ENCODE measurements at regions not wholly inside any gene's neighbourhood (a gene's known extent, or its start where the extent isn't known, plus 50 kb on each side); places are given as distances from the start of the nearest gene placed in this dataset.

GRCh38 chr2:63663013-63663864, 74.5 kb downstream of the MDH1 start:
- 20% methylated on average over 3 of the region's 3 CpGs for WGBS (ENCODE audit: insufficient coverage, insufficient replicate concordance, low lambda C conversion rate, missing lambda C conversion rate)
- POLR2A ChIA-PET = no interaction called here
- intact Hi-C loops (cut with micrococcal nuclease; ENCODE audit: unreplicated experiment) = no loop called here
- Histone ChIP-seq H3K9ac (ENCODE audit: control insufficient read depth, insufficient read depth, low read length) (no peak overlapping the region), H3K27me3 (replicated peaks in 1 of 2; ENCODE audit: control insufficient read depth in 2 of 2, insufficient read depth in 2 of 2, low read length in 1 of 2) (no peaks in the 10 kb centered on the region), H4K20me1 (ENCODE audit: control insufficient read depth, insufficient read depth) (no peaks in the 10 kb centered on the region), H3K36me3 (ENCODE audit: control insufficient read depth in 2 of 2, insufficient read depth in 2 of 2, low read length in 1 of 2) (no peaks in the 10 kb centered on the region), H3K79me2 (ENCODE audit: control insufficient read depth, insufficient read depth, low read length) (no peaks in the 10 kb centered on the region), H3K9me3 (replicated peaks; ENCODE audit: control insufficient read depth, insufficient read depth, low read length) (no peaks in the 10 kb centered on the region), H3K4me2 (ENCODE audit: control insufficient read depth, insufficient read depth) (no peak overlapping the region), H3K4me1 (ENCODE audit: control insufficient read depth, insufficient read depth, low read length) (no peaks in the 10 kb centered on the region), H3K4me3 (no peak overlapping the region), H3K27ac (ENCODE audit: control insufficient read depth, insufficient read depth) (no peak overlapping the region), H2AFZ (ENCODE audit: control insufficient read depth, low read depth, low read length) (no peak overlapping the region)
- in situ Hi-C loops (cut with MboI) = no loop called here
- no peak for DNase-seq (ENCODE audit: low read depth, low spot score)
- ATAC-seq = no peak
- SMC1A ChIA-PET (ENCODE audit: uncharacterized antibody, unreplicated experiment) = interaction anchor here (1.1 to 1.6 kb wide), 3 partner anchors 11 to 74 kb away, joined by 3 read pairs; partner anchors contain the start of gene MDH1
- CTCF ChIA-PET = interaction anchor here (1.9 kb wide), 1 partner anchor 36 kb away, joined by 6 read pairs; no protein-coding TSS in a partner anchor
- BruUV-seq (replicated peaks) = no TSS peak
- FAIRE-seq = no peak
- RAD21 ChIA-PET (ENCODE audit: unreplicated experiment) = no interaction called here
- TF ChIP-seq TCF12 (IDR thresholded peaks at IDR 0.05; ENCODE audit: low read depth, low read length) (no peak), SRF (IDR thresholded peaks at IDR 0.05; ENCODE audit: low read depth in 2 of 2, low read length in 2 of 2) (no peak), MAX (IDR thresholded peaks at IDR 0.05; ENCODE audit: low read depth, low read length) (no peak), PAX5 (IDR thresholded peaks at IDR 0.05; ENCODE audit: borderline replicate concordance, low read depth, low read length) (no peak), RFX5 (IDR thresholded peaks at IDR 0.05; ENCODE audit: low read depth, low read length) (no peak), IRF4 (IDR thresholded peaks at IDR 0.05; ENCODE audit: low read depth, low read length) (no peak), NR2C1 (IDR thresholded peaks at IDR 0.05) (no peak), BCLAF1 (IDR thresholded peaks at IDR 0.05) (no peak), TCF3 (IDR thresholded peaks at IDR 0.05; ENCODE audit: borderline replicate concordance, insufficient read depth, low read depth, low read length) (no peak), NBN (IDR thresholded peaks at IDR 0.05) (no peak), BRCA1 (IDR thresholded peaks at IDR 0.05; ENCODE audit: low read depth, low read length) (no peak), DPF2 (IDR thresholded peaks at IDR 0.05) (no peak), ZZZ3 (IDR thresholded peaks at IDR 0.05; ENCODE audit: control insufficient read depth, insufficient read length, low read depth) (no peak), KDM1A (IDR thresholded peaks at IDR 0.05; ENCODE audit: borderline replicate concordance) (no peak)
- TF ChIP-seq, protein P1, sequence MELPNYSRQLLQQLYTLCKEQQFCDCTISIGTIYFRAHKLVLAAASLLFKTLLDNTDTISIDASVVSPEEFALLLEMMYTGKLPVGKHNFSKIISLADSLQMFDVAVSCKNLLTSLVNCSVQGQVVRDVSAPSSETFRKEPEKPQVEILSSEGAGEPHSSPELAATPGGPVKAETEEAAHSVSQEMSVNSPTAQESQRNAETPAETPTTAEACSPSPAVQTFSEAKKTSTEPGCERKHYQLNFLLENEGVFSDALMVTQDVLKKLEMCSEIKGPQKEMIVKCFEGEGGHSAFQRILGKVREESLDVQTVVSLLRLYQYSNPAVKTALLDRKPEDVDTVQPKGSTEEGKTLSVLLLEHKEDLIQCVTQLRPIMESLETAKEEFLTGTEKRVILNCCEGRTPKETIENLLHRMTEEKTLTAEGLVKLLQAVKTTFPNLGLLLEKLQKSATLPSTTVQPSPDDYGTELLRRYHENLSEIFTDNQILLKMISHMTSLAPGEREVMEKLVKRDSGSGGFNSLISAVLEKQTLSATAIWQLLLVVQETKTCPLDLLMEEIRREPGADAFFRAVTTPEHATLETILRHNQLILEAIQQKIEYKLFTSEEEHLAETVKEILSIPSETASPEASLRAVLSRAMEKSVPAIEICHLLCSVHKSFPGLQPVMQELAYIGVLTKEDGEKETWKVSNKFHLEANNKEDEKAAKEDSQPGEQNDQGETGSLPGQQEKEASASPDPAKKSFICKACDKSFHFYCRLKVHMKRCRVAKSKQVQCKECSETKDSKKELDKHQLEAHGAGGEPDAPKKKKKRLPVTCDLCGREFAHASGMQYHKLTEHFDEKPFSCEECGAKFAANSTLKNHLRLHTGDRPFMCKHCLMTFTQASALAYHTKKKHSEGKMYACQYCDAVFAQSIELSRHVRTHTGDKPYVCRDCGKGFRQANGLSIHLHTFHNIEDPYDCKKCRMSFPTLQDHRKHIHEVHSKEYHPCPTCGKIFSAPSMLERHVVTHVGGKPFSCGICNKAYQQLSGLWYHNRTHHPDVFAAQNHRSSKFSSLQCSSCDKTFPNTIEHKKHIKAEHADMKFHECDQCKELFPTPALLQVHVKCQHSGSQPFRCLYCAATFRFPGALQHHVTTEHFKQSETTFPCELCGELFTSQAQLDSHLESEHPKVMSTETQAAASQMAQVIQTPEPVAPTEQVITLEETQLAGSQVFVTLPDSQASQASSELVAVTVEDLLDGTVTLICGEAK (IDR thresholded peaks at IDR 0.05; ENCODE audit: borderline replicate concordance) = no peak

Measured in GM12878 (cell line).